HG03159 (cell line): ENCODE measurements at regions not wholly inside any gene's neighbourhood (a gene's known extent, or its start where the extent isn't known, plus 50 kb on each side); places are given as distances from the start of the nearest gene placed in this dataset.

Source experiments
- ATAC-seq: cut with Tn5 transposase; IDR thresholded peaks from one replicate; pipeline ENCODE4 v1.9.1; 2021; ENCODE audit warnings: mild to moderate bottlenecking, moderate library complexity; ENCODE audit not compliant: unreplicated experiment

DNA sequence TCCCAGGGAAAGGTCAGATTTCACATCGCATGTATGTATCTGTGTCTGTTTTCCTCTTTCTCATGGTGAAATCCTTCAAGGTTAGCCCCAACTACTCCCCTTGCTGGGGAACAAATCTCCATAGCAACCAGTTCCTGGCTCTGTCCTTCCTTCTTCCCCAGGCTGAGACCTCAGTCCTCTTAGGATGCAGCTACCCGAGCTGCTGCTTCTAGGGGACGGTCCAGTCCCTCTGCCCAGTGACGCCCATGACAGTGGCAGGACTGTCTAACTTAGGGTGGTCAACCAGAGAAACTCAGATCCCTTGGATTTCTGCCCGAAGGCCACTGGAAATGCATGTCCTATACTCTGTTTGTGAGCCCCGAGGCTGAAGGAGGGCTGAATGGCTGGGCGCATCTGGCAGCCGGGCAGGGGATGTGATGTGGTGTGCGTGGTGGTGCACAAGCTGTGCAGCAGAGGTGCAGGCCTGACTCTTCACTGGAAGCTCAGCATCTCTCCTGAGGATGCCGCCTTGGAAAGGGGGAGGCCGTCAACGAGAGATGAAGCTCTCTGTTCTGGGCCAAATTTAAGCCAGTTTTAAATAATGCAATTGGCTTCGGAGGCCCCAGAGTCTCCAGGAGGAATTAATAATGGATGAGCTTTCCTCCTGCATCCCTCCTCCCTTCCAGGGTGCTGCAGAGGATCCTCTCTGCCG is 118.7 kb upstream of the B3GAT1 start:
- no peak for ATAC-seq

GRCh38 chr11:134529212-134530096 is 117.4 kb upstream of the B3GAT1 start:
- no peak for ATAC-seq

- no peak for ATAC-seq
Observed at GRCh38 chr11:134528453-134528852, 116.4 kb upstream of the B3GAT1 start.

- ATAC-seq: no peak
Observed at GRCh38 chr11:134527382-134528243, 115.6 kb upstream of the B3GAT1 start.

- ATAC-seq: no peak
Observed at GRCh38 chr11:134524896-134525845, 113.1 kb upstream of the B3GAT1 start.

DNA sequence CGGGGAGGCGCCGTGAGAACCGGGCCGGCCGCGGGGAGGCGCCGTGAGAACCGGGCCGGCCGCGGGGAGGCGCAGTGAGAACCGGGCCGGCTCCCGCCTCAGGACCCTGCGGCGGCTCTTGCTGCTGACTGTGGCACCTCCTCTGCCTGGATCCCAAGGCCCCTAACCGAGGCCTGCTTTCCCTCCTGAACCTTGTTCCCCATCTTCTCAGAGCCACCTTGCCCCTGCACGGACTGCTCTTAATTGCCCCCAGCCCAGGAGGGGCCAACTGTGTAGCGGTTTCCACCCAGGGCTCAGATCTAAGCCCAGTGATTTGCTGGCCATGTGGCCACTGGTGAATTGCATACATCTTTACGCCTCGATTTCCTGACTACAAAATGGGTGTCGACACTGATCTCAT is 112.2 kb upstream of the B3GAT1 start:
- no peak for ATAC-seq

DNA sequence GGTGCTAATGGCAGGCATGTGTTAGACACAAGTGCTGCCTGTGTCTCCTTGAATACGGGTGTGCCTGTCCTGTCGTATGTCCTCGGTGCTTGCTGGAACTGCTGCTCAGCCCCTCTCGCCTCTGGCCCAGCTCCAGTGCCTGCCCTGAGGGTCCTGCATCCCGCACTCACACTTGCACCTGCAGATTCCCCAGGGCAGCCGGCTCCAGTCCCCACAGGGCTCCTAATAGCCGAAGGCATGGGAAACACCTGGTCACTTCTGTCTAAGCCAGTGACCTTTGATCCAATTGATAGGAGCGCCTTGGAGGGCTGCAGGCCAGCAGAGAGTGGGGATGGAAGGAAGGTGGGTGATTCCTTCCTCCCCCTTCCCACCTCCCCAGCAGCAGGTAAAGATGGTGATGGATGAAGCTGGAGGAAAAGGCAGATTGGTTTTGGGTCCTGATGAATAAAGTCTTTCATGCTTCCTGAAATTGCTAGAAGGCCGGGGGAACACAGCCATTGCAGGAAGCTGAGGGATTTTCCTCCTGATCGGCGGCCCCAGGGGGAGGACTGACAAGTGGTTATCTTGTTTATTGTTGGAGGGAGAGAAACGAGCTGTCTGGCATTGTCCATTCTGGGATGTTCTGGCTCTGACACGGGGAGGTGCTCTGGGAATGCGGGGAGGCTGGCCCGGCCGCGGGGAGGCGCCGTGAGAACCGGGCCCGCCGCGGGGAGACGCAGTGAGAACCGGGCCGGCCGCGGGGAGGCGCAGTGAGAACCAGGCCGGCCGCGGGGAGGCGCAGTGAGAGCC is 110.9 kb upstream of the B3GAT1 start:
- ATAC-seq: no peak

DNA sequence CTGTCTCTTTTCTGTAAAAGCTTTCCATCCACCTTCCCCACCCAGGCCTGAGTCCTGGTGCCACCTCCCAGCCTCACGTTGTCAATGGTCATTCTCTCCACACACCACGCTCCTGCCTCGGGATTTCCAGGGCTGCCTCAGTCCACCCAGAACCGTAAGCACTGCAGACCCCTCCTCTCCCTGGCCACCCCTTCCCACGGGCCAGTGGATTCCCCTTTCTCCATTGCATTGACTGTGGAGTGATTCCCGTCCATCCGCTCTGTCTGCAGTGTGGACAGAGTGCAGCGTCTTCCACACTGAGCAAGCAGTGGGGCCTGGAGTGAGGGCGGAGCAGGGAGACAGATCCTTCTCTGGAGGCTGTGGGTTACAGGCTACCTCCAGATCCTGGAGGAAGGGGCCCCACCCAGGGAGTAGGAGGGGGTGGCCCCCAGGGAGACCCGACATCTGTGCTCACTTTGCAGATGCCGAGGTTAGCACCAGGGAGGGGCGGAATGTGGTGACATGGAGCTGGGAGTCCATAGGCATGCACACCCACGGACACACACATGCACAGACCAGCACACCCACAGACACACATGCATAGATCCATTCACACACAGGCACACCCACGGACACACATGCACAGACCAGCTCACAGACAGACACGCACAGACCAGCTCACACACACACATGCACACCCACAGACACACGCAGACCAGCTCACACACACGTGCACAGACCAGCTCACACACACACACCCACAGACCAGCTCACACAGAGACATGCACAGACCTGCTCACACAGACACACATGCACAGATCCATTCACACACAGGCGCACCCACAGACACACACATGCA is 109.6 kb upstream of the B3GAT1 start:
- no peak for ATAC-seq

- no peak for ATAC-seq
Observed at GRCh38 chr11:134521001-134521400, 109.0 kb upstream of the B3GAT1 start.

DNA sequence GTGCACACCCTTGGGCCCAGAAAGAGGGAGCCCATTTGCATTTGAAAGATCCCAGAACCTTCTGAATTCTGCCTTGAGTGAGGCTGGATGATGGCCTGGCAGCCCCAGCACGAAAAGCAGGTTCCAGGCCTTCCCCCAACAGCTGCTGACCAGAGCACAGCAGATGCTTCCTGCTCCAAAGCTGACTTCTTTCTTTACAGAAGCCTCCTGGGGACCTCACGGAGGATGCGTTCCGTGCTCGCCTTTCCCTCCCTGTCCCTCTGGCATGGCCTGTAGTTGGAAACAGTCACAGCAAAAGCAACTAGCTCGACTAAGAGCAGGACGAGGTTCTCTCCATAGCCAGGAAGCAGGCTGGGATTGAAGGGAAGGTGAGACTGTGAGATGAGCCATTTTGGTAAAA is 107.7 kb upstream of the B3GAT1 start:
- no peak for ATAC-seq

DNA sequence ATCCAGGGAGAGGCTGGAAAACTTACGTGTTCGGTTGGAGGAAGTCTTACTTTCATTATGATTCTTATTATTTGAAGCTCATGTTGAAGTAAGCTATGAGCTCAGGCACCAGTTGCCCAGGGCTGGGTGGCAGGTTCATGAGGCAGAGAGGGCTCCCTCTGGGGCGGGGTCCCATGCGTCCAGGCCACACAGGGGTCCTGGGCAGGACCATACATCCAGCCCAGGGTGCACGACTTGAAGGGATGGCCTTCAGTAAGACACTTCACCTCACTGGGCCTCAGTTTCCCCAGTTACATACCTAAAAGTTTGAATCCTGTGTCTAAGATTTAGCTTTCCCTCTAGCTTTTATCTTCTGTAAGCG is 107.3 kb upstream of the B3GAT1 start:
- ATAC-seq: no peak

DNA sequence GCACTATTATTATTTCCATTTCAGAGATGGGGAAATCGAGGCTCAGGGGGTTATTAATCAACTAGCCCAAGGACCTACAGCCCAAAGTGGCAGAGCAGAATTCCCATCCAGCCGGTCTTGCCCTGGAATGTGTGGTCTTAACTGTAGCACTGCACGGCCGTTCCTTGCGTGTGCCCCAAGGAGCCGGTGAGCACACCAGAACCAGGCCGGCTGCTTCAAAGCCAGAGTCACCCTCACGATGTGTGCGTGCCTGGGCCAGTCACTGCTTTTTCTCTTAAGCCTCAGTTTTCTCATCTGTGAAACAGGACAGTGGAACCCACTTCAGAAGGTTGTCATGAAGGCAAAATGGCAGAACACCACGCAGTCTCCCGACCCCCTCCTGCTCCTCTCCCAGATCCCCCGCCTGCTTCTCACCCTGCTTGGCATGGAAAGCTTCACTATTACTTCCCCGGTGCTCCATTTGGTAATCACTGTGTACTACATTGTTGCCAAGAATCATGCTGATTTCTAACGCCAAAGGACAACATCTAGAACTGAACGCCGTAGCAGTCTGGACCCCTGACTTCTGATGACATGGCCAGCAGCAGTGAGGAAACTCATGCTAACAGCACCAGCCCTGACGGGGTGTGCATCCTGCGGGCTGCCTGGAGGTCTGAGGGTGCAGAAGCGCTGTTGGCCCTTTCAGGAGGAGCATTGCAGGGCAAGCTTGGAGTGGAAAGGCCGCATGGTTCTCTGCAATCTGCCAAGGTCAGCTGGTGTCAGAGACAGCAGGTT is 106.8 kb upstream of the B3GAT1 start:
- ATAC-seq: no peak

GRCh38 chr11:134517621-134518293 is 105.7 kb upstream of the B3GAT1 start:
- ATAC-seq: no peak

GRCh38 chr11:134517115-134517514 is 105.1 kb upstream of the B3GAT1 start:
- no peak for ATAC-seq

- ATAC-seq: no peak
Observed at GRCh38 chr11:134516529-134516928, 104.5 kb upstream of the B3GAT1 start.

- no peak for ATAC-seq
Observed at GRCh38 chr11:134515081-134515960, 103.3 kb upstream of the B3GAT1 start.
